Body of pancreas (tissue), 4 donors: ENCODE measurements at regions not wholly inside any gene's neighbourhood (a gene's known extent, or its start where the extent isn't known, plus 50 kb on each side); places are given as distances from the start of the nearest gene placed in this dataset.

Source experiments
- ATAC-seq: fragments of 150-250 bp; one replicate; pipeline ENCODE4 v1.9.1; 2016
- DNase-seq, 4 donors: peaks; one replicate each; pipeline ENCODE4 v3.0.0-alpha.2; 2019
- H3K27ac ChIP-seq, 4 donors: fragments of 200-600 bp; sonication (generic); 1 replicate in 3 of 4; 2 replicates in 1 of 4; pipeline versions ENCODE4 v1.5.1 to v1.6.1; 2016 to 2019; ENCODE audit warnings: mild to moderate bottlenecking in 1 of 4, mixed read lengths in 1 of 4, moderate library complexity in 1 of 4
- H3K27me3 ChIP-seq, 2 donors: fragments of 200-600 bp; sonication (generic); one replicate each; pipeline ENCODE4 v1.6.0; 2016; ENCODE audit warnings: mild to moderate bottlenecking in 1 of 2
- H3K36me3 ChIP-seq, 2 donors: fragments of 200-600 bp; sonication (generic); replicated peaks in 1 of 2; 2 replicates each; pipeline ENCODE4 v1.5.1; 2016; ENCODE audit warnings: low read depth in 2 of 2; ENCODE audit not compliant: insufficient read depth in 1 of 2
- H3K4me1 ChIP-seq: fragments of 200-600 bp; sonication (generic); one replicate; pipeline ENCODE4 v1.6.0; 2016
- H3K4me3 ChIP-seq, 2 donors: fragments of 200-600 bp; sonication (generic); 1 replicate in 1 of 2; 2 replicates in 1 of 2; pipeline ENCODE4 v1.5.1; 2016 to 2019
- H3K9me3 ChIP-seq, 3 donors: fragments of 200-600 bp; sonication (generic); 1 replicate in 2 of 3; 2 replicates in 1 of 3; pipeline ENCODE4 v1.5.1; 2016
- POLR2A ChIP-seq, 3 donors: fragments of 450-650 bp; IDR thresholded peaks; one replicate each; pipeline ENCODE4 v1.6.1; 2016; ENCODE audit warnings: antibody characterized with exemption in 3 of 3, mild to moderate bottlenecking in 2 of 3
- WGBS, 2 donors: methylation state at CpG; one replicate each; pipeline ENCODE4 v1.1.5; 2017; 5-methylcytosine and 5-hydroxymethylcytosine counted together
- intact Hi-C: fragments of 100-400 bp; cut with DNase I; formaldehyde crosslinking; loops from one replicate; pipeline ENCODE4 v1.15.1; 2023
- TF ChIP-seq, protein P1 (sequence below), 7 experiments: fragments of 450-650 bp in 4 of 7; fragments of 200-600 bp in 3 of 7; sonication (generic) in 3 of 7; IDR thresholded peaks; one replicate each; pipeline ENCODE4 v1.5.1; 2016 to 2019; ENCODE audit warnings: antibody characterized with exemption in 7 of 7

GRCh38 chr7:130888468-130888867 is 154.5 kb upstream of the KLF14 start:
- TF ChIP-seq, protein P1, sequence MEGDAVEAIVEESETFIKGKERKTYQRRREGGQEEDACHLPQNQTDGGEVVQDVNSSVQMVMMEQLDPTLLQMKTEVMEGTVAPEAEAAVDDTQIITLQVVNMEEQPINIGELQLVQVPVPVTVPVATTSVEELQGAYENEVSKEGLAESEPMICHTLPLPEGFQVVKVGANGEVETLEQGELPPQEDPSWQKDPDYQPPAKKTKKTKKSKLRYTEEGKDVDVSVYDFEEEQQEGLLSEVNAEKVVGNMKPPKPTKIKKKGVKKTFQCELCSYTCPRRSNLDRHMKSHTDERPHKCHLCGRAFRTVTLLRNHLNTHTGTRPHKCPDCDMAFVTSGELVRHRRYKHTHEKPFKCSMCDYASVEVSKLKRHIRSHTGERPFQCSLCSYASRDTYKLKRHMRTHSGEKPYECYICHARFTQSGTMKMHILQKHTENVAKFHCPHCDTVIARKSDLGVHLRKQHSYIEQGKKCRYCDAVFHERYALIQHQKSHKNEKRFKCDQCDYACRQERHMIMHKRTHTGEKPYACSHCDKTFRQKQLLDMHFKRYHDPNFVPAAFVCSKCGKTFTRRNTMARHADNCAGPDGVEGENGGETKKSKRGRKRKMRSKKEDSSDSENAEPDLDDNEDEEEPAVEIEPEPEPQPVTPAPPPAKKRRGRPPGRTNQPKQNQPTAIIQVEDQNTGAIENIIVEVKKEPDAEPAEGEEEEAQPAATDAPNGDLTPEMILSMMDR (IDR thresholded peaks at IDR 0.05), result no peak
- TF ChIP-seq POLR2A (IDR thresholded peaks at IDR 0.05), result no peak
- intact Hi-C loops, result no loop called here
- WGBS, 2 donors, result 78 to 92% methylated on average over 5 of the region's 5 CpGs
- ATAC-seq, result no peak
- Histone ChIP-seq H3K36me3 (peaks cover 0 to 2% of the 10 kb centered on the region in 2 donors), H3K4me3 (no peak overlapping the region), H3K9me3 (no peaks in the 10 kb centered on the region), H3K27ac (peak overlapping the region in 1 of 4 donors; percentile 47), H3K27me3 (no peaks in the 10 kb centered on the region), H3K4me1 (peaks cover 42% of the 10 kb centered on the region)
- DNase-seq, result no peak

DNA sequence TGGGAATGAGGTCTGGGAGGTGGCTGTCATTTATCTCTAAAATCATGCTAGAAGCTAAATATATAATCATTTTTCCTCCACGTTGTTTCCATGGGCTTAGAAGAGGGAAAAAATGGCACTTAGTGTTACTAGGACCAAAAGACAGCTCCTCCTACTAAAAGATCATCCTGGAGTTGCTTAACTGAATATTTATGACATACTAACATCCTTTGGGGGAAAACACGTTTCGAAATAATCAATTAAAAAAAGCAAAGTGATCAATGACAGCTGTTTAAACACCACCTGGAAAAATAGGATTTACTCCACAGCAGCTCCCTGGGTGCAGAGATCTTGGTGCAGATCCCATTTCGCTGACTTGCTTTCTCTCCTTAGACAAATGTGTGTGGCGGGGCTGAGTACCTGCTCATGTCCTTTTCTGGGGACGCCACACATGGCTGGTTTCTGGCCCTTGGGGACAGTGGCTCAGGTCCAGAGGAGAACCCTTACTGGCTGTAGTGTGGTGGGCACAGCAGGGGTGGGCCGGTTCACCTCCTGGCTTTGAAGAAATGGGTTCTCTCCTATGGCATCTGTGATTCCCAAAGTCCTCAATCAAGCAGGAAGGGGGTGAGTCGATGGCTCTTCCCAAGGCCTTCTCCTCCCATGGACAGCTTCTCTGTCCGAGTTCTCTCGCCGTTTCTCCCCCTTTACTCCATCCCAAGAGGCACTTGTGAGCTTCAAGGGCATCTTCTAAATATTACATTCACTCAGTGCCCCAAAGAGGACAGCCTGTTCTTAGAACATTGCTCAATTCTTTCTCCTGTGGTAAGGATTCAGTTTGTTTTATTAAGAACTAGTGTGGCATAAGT is 156.4 kb upstream of the KLF14 start:
- DNase-seq (no peak), ATAC-seq (no peak)
- intact Hi-C loops, result no loop called here
- H3K9me3 ChIP-seq, result no peaks in the 10 kb centered on the region
- peaks cover 48% of the 10 kb centered on the region for H3K4me1 ChIP-seq
- H3K27ac ChIP-seq, result peak overlapping the region in 2 of 4 donors; percentile 4 to 60
- WGBS, 2 donors, result 73 to 78% methylated on average over 11 of the region's 11 CpGs
- no peak overlapping the region for H3K4me3 ChIP-seq
- peaks cover 0 to 2% of the 10 kb centered on the region in 2 donors for H3K36me3 ChIP-seq
- TF ChIP-seq, protein P1 (IDR thresholded peaks at IDR 0.05), result no peak
- no peak for TF ChIP-seq POLR2A (IDR thresholded peaks at IDR 0.05)
- H3K27me3 ChIP-seq, result no peaks in the 10 kb centered on the region

DNA sequence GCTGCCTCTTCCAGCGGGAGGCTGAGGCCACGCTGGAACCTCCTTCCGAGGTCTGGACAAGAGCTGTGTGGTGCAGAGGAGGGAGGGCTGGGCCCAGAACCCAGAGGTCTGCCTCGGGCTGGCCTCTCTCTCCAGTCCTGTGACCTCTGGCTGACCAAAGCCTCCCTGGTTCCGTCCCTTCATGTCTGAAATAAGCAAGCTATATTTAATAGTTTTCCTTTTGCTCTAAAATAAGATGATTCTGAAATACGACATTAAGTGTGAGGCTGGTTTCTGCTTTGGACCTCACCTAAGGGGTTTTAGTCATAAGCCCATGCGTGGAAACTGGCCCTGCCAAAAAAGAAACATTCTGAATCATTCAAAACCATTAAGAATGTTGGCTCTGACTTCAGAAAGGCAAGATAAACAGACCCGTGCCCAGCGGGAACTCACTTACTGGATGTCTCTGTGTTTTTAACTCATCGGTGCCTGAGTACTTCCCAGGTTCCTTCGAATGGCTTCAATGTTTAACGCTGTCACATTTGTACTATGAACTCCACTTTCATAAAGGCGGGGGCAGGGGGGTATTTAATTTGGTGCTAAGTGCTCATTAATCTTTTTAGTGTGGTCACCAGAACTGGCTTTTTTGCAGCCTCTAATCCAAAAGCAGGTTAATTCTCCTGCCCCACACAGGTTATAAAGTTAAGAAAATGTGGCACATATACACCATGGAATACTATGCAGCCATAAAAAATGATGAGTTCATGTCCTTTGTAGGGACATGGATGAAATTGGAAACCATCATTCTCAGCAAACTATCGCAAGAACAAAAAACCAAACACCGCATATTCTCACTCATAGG is 157.5 kb upstream of the KLF14 start:
- TF ChIP-seq POLR2A (IDR thresholded peaks at IDR 0.05), result no peak
- TF ChIP-seq, protein P1 (IDR thresholded peaks at IDR 0.05), result no peak
- intact Hi-C loops, result no loop called here

DNA sequence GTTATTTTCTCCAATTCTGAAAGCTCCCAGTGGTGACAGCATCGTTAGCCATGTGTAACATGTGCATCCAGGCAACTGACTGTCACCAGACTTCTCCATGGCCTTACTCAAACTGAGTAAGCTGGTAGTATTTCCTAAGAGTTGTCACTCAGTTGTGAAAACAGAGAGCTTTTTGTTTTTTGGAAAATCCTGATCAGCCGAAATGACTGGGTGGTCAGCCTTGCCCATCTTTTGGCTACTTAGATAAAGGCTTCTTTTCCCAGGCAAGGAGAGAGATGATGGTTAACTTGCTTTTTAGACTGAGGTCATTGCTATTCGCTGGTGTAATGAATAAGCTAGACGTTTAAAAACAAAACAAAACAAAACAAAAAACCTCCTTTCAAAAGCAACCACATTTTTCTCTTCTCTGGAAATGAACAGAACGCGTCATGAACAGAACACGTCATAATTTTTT is 159.5 kb upstream of the KLF14 start:
- Histone ChIP-seq H3K27me3 (no peaks in the 10 kb centered on the region), H3K36me3 (peaks cover 0 to 2% of the 10 kb centered on the region in 2 donors), H3K27ac (peak overlapping the region; percentile 9 to 75 (median 62)), H3K4me1 (peaks cover 65% of the 10 kb centered on the region), H3K4me3 (no peak overlapping the region), H3K9me3 (no peaks in the 10 kb centered on the region)
- DNase-seq (no peak), ATAC-seq (no peak)
- TF ChIP-seq POLR2A (IDR thresholded peaks at IDR 0.05), result no peak
- TF ChIP-seq, protein P1 (IDR thresholded peaks at IDR 0.05), result no peak
- intact Hi-C loops, result no loop called here
- WGBS, 2 donors, result 57 to 66% methylated on average over 7 of the region's 7 CpGs

More for the DNA sequence above, 157.5 kb upstream of the KLF14 start:
- 51 to 68% methylated on average over 13 to 14 of the region's 15 CpGs for WGBS, 2 donors
- Histone ChIP-seq H3K4me1 (peaks cover 54% of the 10 kb centered on the region), H3K9me3 (no peaks in the 10 kb centered on the region), H3K36me3 (peaks cover 0 to 2% of the 10 kb centered on the region in 2 donors), H3K27me3 (no peaks in the 10 kb centered on the region), H3K27ac (peak overlapping the region; percentile 4 to 60 (median 54)), H3K4me3 (no peak overlapping the region)
- peak in 3 of 4 donors; percentile 31 to 56 (median 54) for DNase-seq
- peak; percentile 21 for ATAC-seq
